ENCODE measurements at regions not wholly inside any gene's neighbourhood (a gene's known extent, or its start where the extent isn't known, plus 50 kb on each side); places are given as distances from the start of the nearest gene placed in this dataset.

DNA sequence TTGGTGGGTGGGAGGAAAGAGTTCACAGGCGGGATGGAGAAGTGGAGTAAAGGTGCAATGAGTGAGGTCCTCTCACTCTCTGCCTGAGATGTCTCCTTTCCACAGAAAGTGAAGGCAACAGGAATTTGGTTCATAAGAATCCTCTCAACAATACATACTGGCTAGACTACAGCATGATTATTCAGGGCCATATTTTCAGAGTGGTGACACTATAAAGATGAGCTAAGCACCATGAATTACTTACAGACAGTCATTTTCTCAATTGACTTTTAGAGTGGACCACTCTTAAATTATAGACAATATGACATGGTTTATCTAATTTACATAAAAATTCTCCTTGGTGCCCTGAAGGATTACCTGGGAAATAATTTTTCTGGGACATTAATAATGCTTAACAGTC is 286.1 kb upstream of the MAD2L1 start:
- TF ChIP-seq TAF1 (IDR thresholded peaks at IDR 0.05; ENCODE audit: low read depth) = no peak
- TF ChIP-seq, protein P1, sequence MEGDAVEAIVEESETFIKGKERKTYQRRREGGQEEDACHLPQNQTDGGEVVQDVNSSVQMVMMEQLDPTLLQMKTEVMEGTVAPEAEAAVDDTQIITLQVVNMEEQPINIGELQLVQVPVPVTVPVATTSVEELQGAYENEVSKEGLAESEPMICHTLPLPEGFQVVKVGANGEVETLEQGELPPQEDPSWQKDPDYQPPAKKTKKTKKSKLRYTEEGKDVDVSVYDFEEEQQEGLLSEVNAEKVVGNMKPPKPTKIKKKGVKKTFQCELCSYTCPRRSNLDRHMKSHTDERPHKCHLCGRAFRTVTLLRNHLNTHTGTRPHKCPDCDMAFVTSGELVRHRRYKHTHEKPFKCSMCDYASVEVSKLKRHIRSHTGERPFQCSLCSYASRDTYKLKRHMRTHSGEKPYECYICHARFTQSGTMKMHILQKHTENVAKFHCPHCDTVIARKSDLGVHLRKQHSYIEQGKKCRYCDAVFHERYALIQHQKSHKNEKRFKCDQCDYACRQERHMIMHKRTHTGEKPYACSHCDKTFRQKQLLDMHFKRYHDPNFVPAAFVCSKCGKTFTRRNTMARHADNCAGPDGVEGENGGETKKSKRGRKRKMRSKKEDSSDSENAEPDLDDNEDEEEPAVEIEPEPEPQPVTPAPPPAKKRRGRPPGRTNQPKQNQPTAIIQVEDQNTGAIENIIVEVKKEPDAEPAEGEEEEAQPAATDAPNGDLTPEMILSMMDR (IDR thresholded peaks at IDR 0.05; ENCODE audit: poor library complexity, severe bottlenecking) = no peak
- no peak for TF ChIP-seq EZH2 (IDR thresholded peaks at IDR 0.05; ENCODE audit: borderline replicate concordance, insufficient read depth, low read length, poor library complexity, severe bottlenecking)
- TF ChIP-seq POLR2AphosphoS5 (IDR thresholded peaks at IDR 0.05) = no peak
- TF ChIP-seq RAD21 (conservative IDR thresholded peaks at IDR 0.05) = no peak
- TF ChIP-seq, protein P2, sequence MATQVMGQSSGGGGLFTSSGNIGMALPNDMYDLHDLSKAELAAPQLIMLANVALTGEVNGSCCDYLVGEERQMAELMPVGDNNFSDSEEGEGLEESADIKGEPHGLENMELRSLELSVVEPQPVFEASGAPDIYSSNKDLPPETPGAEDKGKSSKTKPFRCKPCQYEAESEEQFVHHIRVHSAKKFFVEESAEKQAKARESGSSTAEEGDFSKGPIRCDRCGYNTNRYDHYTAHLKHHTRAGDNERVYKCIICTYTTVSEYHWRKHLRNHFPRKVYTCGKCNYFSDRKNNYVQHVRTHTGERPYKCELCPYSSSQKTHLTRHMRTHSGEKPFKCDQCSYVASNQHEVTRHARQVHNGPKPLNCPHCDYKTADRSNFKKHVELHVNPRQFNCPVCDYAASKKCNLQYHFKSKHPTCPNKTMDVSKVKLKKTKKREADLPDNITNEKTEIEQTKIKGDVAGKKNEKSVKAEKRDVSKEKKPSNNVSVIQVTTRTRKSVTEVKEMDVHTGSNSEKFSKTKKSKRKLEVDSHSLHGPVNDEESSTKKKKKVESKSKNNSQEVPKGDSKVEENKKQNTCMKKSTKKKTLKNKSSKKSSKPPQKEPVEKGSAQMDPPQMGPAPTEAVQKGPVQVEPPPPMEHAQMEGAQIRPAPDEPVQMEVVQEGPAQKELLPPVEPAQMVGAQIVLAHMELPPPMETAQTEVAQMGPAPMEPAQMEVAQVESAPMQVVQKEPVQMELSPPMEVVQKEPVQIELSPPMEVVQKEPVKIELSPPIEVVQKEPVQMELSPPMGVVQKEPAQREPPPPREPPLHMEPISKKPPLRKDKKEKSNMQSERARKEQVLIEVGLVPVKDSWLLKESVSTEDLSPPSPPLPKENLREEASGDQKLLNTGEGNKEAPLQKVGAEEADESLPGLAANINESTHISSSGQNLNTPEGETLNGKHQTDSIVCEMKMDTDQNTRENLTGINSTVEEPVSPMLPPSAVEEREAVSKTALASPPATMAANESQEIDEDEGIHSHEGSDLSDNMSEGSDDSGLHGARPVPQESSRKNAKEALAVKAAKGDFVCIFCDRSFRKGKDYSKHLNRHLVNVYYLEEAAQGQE (IDR thresholded peaks at IDR 0.05; ENCODE audit: borderline replicate concordance) = no peak
- no peak for TF ChIP-seq MXI1 (conservative IDR thresholded peaks at IDR 0.05; ENCODE audit: poor library complexity, severe bottlenecking)
- TF ChIP-seq SMC3 (conservative IDR thresholded peaks at IDR 0.05; ENCODE audit: poor library complexity) = no peak
- TF ChIP-seq EP300 (conservative IDR thresholded peaks at IDR 0.05; ENCODE audit: poor library complexity, severe bottlenecking) = no peak
